Keratinocyte (primary cell): ENCODE measurements at regions not wholly inside any gene's neighbourhood (a gene's known extent, or its start where the extent isn't known, plus 50 kb on each side); places are given as distances from the start of the nearest gene placed in this dataset.
"Not testable (repeated sequence)": the region's sequence is repeated elsewhere in the genome, so short reads cannot be mapped to it uniquely, and the experiment has no call there.

Source experiments
- CTCF ChIP-seq, 3 experiments: IDR thresholded peaks in 1 of 3; conservative IDR thresholded peaks in 1 of 3; optimal IDR thresholded peaks in 1 of 3; 2 replicates in 2 of 3; 3 replicates in 1 of 3; pipeline versions ENCODE3 to v1.5.1; 2011; ENCODE audit warnings: low read length in 3 of 3, mild to moderate bottlenecking in 3 of 3, moderate library complexity in 2 of 3, control low read depth in 1 of 3, inconsistent platforms in 1 of 3; ENCODE audit not compliant: insufficient read depth in 2 of 3; ENCODE audit errors: extremely low read depth in 1 of 3
- EZH2 ChIP-seq: IDR thresholded peaks from one replicate; pipeline ENCODE4 v1.6.1; 2012; ENCODE audit warnings: inconsistent platforms, mild to moderate bottlenecking, low read length, moderate library complexity

GRCh38 chr5:177892357-177892665 lies 103.7 kb downstream of the PROP1 start:
- not testable (repeated sequence) for TF ChIP-seq CTCF (optimal IDR thresholded peaks at IDR 0.05 in 1 of 3, IDR thresholded peaks at IDR 0.05 in 1 of 3, conservative IDR thresholded peaks at IDR 0.05 in 1 of 3; ENCODE audit: extremely low read depth in 1 of 3, insufficient read depth in 2 of 3, low read length in 3 of 3); EZH2
